ENCODE measurements at regions not wholly inside any gene's neighbourhood (a gene's known extent, or its start where the extent isn't known, plus 50 kb on each side); places are given as distances from the start of the nearest gene placed in this dataset.
A peak's percentile ranks its signal among the peaks of the same experiment; 100 is the strongest.

- no peak for DNase-seq (ENCODE audit: low read depth in 2 of 2)
Observed at GRCh38 chr15:47824147-47824546, 106.8 kb downstream of the SEMA6D start.

DNA sequence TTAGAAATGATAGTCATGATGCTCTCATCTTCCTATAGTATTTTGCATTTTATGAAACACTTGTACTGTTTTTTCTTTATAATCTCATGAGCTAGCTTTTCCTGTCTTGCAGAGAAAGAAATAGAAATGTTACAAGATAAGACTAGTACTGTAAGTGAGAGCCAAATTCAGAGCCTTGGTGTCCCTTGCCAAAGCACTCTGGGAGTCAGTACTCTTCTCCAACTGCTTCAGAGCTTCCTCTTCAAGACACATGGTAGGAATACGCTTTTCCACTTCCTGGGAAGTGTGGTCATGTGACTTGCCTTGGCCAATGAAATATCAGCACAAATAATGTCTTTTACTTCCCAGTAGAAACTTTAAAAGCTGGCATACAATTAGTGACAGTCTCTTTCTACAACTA, 112.4 kb downstream of the SEMA6D start:
- no peak for DNase-seq (ENCODE audit: low read depth in 2 of 2)

DNA sequence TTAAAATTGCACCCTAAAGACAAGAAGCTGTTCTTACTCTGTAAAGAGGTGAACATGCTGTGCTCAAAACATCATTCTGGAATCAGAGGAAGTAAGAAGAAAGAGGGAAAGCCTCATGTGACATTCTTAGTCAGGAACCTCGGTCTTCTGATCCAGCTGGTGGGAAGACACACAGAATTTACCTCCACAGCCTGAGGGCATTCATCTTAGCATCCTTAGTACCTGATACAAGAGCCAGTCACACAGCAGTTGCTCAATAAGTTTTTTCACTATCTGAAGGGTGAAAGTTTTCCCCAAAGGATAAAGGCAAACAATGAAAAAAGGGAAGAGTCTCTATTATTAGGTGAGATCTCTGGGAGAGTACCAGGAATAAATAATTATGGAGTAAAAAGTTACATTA, 116.8 kb downstream of the SEMA6D start:
- no peak for DNase-seq (ENCODE audit: low read depth in 2 of 2)

DNA sequence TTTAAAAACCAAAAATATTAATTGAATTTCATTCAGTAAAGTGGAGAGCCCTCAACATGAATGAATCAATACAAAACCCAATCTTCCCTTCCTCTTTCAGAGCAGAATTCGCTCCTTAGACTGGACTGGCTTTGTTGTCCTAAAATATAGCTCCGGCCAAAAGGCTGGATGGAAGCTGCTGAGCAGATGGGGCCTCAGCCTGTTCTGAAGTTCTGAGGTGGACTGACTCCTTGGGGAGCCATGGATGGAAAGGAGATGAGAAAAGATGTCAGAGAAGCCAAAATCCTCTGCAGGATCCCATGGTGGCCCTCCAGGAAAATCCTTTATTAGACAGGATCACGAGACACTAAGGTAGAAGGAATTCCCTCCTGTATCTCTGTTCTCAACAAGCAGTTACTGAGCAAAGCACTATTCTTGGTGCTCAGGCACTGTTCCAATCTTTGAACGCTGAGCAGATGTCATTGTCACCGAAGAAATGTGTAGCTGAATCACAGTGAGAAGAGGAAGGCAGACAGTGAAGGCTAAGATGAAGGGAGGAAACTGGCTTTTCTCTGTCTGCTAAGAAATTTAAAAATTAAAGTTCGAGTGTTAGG, 122.0 kb downstream of the SEMA6D start:
- no peak for DNase-seq (ENCODE audit: low read depth in 2 of 2)

- no peak for DNase-seq (ENCODE audit: low read depth in 2 of 2)
Observed at GRCh38 chr15:47843124-47843663, 125.9 kb downstream of the SEMA6D start.

DNA sequence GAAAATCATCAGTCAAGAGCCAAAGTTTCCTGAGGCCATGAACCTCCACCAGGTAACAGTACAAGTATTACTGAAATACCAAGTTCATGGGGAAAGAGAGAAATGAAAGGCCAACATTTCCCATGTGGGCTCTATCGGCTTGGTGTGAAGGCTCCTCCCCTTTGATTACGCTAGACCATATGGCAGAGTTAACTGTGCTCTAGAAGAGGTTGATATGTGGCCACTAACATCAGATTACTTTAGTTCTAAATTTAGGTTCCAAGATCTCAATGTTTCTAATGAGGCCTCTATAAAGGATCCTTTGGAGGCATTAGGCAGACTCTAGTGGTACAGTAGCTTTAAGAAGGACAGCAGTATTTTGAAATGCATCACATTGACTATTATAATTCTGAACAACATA, 127.1 kb downstream of the SEMA6D start:
- no peak for DNase-seq (ENCODE audit: low read depth in 2 of 2)

DNA sequence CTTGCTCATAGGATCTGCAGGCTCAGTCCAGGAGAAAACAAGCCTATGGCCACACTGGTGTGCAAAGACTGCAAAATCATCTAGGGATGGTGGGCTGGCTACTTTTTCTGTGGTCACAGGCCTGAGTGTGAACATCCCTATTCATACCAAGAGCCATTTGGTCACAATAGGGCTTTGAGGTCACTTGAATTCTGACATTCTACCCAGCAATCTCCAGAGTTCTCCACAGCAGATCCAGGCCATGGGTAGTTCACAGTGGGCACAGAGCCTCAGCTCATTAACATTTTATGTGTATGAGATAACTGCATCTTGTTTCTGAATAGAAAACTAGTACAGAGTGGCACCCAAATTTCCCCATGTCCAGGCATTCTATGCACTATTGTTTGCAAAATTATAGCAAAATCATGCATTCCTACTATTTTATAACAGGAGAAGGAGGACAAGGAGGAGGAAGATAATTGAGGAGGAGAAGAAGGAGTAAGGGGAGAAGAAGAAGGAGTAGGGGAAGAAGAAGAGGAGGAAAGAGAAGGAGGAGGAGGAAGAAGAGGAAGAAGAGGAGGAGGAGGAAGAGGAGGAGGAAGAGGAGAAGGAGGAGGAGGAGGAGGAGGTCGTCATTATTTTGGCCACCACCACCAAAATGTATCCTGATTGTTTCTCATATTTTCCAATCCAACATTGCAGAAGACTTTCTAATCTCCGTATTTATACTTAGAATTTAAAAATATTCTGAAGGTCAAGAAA, 129.0 kb downstream of the SEMA6D start:
- no peak for DNase-seq (ENCODE audit: low read depth in 2 of 2)

DNA sequence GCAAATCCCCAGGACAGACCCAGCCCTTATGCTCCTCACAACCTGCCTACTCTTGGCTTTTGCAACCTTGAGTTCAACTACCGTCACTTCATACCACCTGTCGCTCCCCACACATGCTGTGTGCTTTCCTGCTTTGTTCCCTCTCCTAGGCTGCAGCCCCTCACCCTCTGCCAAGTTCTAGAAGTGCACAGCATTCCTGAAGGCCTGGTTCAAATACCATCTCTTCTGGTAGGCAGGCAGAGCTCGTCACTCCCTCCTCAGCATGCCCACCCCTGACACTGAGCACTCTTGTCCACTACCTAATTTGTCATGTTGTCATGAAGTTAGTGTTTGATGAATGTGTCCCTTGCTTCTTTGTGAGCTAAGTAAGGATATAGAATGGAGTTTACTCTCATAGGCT, 129.6 kb downstream of the SEMA6D start:
- no peak for DNase-seq (ENCODE audit: low read depth in 2 of 2)

GRCh38 chr15:47856071-47856470, 138.8 kb downstream of the SEMA6D start:
- DNase-seq (ENCODE audit: low read depth in 2 of 2), result no peak

DNA sequence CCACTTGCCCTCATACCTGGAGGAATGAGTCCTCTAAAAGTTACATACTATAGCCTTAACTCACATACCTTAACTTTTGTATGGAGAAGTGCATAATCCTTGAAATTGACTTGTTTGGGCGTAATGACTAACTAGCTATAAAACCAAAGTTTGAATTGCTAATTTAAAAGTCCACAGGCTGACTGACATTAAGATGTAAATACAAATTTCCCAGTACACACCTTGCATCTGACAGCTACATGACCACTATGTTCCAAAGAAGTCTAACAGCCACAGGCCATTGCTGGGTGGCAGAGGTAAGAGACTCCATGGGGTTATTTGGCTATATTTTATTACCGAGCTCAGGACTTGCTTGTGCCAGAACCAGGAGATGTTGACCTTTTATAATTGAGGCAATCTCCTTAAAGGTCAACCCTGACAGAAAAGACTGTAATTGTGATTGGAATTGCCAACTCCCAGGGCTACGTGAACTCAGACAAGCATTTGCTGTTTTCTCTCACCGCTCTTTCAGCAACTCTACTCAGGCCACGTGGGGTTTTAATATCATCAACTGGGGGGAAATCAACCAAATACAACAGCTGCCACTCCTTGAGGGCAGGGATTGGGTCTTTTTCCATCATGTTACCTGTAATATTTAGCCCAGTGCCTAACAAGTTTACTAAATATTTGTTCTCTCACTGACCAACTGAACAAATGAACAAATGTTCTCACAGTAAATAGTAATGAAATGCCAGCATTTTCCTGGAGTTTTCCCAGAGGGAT, 139.9 kb downstream of the SEMA6D start:
- DNase-seq (ENCODE audit: low read depth in 2 of 2), result no peak

- DNase-seq (ENCODE audit: low read depth in 2 of 2), result no peak
Observed at GRCh38 chr15:47857776-47858167, 140.5 kb downstream of the SEMA6D start.

- DNase-seq (ENCODE audit: low read depth in 2 of 2), result no peak
Observed at GRCh38 chr15:47861111-47861903, 144.0 kb downstream of the SEMA6D start.

GRCh38 chr15:47862402-47862801, 145.1 kb downstream of the SEMA6D start:
- no peak for DNase-seq (ENCODE audit: low read depth in 2 of 2)

DNA sequence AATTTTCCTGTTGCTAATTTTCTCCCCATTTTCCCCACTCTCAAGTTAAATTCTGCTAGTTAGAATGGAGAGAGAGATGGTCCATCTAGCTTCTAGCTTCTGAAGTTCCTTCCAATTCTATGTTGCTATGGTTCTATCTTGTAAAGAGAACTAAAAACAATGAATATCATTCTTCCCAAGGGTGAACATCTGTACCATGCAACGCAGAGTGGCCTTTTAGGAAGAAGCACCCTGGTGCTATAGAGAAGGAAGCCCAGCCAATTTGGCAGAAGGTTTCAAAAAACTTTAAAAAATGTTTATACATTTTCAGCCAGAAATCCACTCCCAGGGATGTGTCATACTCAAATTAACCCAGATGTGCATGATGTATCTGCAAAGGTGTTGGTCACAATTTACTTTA, 149.1 kb downstream of the SEMA6D start:
- no peak for DNase-seq (ENCODE audit: low read depth in 2 of 2)

DNA sequence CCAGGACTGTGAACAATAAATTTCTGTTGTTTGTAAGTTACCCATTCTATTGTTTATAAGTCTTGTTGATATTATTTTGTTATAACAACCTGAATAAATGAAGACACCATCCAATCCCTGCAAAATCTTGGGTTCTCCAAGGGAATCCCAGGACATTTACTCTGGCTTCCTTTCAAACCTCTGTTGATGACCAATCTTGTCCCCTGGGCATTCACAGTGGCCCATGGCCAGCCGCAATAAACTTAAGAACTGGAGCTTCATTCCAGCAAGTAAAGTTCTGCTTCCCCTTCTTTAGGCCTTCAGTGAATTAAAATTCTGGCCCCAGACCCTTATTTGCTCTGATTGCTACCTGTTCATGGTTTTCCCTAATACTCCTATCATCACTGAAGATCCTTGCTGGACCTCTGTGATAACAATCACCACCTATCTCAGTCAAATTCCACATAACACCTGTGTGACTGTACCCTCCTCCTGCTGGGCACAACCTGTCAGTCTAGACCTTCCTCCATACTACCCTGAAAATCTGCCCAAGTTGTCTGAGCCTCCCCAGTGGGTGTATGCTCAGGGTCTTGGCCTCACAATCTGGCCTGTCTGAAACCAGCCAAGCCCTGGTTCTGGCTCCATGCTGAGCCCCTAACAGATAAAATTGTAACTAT, 153.1 kb downstream of the SEMA6D start:
- DNase-seq (ENCODE audit: low read depth in 2 of 2), result no peak

DNA sequence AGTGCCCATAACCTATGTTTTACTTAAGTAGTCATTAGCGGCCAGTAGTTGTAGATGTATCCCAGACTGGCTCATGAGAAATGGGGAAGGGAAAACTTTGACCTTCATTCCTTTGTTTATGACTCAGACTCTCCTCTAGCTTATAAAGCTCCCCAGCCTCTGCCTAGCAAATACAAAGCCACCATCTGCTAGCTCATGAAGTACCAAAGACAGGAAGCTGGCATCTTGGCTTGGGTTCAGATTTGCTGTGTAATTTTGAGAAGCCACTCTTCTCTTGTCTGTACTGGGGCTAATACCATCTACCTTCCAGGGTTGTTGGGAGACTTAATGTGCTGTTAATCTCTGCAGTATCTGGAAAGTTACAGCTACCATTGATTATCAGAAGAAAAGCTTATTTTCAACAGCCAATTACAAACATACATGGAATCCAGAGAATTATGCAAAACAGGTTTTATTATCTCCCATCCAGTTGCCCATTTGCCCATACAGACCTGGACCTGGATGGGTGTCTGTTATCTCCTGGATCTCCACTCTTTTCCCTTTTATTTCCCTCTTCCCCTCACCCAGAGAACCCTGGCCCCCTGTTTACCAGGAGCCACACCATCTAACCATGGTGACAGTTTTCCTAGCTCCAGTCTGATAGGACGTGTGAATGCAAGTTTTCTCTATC, 153.8 kb downstream of the SEMA6D start:
- DNase-seq (ENCODE audit: low read depth in 2 of 2), result peak in 1 of 2 donors; percentile 47

- DNase-seq (ENCODE audit: low read depth in 2 of 2), result no peak
Observed at GRCh38 chr15:47872208-47872607, 154.9 kb downstream of the SEMA6D start.

- no peak for DNase-seq (ENCODE audit: low read depth in 2 of 2)
Observed at GRCh38 chr15:47872869-47873432, 155.6 kb downstream of the SEMA6D start.

DNA sequence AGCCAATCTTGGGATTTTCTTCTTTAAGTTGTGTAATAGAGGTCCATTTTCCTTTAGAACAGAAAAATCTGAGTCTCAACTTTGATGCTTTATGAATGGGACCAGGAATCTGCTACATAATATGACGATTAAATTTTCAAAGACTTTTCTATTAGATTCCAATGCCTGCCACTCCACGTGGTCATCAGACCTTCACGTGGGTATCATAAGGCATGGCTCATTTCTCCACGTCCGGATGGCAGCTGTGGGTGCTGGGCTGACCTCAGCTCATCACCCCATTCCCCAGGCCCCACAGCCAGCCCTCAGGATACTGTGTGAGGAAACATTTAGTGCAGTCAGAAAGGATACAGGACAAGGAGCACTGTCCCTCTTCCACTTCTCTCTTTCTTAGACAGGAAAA, 159.7 kb downstream of the SEMA6D start:
- DNase-seq (ENCODE audit: low read depth in 2 of 2), result no peak

- no peak for DNase-seq (ENCODE audit: low read depth in 2 of 2)
Observed at GRCh38 chr15:47877836-47878235, 160.5 kb downstream of the SEMA6D start.

Measured in lung microvascular endothelial cell (primary cell).